Subcutaneous abdominal adipose tissue (tissue), 5 donors: ENCODE measurements at regions not wholly inside any gene's neighbourhood (a gene's known extent, or its start where the extent isn't known, plus 50 kb on each side); places are given as distances from the start of the nearest gene placed in this dataset.
"Not testable (repeated sequence)": the region's sequence is repeated elsewhere in the genome, so short reads cannot be mapped to it uniquely, and the experiment has no call there.

Source experiments
- H3K27ac ChIP-seq: one replicate; pipeline ENCODE4 v1.7.0; 2013; ENCODE audit warnings: low read depth, mild to moderate bottlenecking, inconsistent platforms, low read length, moderate library complexity
- H3K27me3 ChIP-seq, 5 donors: one replicate each; pipeline ENCODE4 v1.7.0; 2013; ENCODE audit warnings: low read length in 5 of 5, inconsistent platforms in 1 of 5; ENCODE audit not compliant: control insufficient read depth in 5 of 5, insufficient read depth in 4 of 5
- H3K36me3 ChIP-seq, 5 donors: one replicate each; pipeline ENCODE4 v1.7.0; 2013; ENCODE audit warnings: low read length in 5 of 5; ENCODE audit not compliant: control insufficient read depth in 5 of 5, insufficient read depth in 5 of 5
- H3K4me1 ChIP-seq, 5 donors: one replicate each; pipeline ENCODE4 v1.7.0; 2013; ENCODE audit warnings: low read length in 5 of 5, mild to moderate bottlenecking in 3 of 5, moderate library complexity in 1 of 5; ENCODE audit not compliant: control insufficient read depth in 5 of 5, insufficient read depth in 5 of 5
- H3K4me3 ChIP-seq, 5 donors: one replicate each; pipeline ENCODE4 v1.7.0; 2013; ENCODE audit warnings: low read length in 5 of 5, low read depth in 1 of 5
- H3K9ac ChIP-seq, 5 donors: one replicate each; pipeline ENCODE4 v1.7.0; 2013; ENCODE audit warnings: low read length in 5 of 5, mild to moderate bottlenecking in 4 of 5, moderate library complexity in 3 of 5
- H3K9me3 ChIP-seq, 5 donors: one replicate each; pipeline ENCODE4 v1.7.0; 2013; ENCODE audit warnings: low read length in 5 of 5; ENCODE audit not compliant: control insufficient read depth in 5 of 5
- donor health status: healthy.
- donor health status: healthy.
- donor health status: healthy.
- donor health status: healthy.
- donor health status: healthy.

DNA sequence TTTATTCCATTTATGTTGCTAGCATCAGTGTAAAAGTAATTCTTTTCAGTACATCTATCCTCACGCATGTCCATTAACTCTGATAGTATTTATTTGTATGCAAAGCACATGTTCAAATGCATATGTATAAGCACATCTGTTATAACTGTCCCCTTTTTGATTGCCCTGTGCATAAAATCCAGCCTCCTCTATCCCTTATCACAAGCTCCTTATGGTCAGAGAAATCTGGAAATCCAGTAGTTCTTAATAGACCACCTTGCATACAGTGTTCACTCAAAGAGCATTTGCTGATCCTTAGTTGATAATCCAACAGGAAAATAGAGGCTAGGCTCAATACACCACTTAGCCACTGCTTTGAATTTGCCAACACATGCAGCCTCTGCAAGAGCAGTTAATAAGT is 443.5 kb downstream of the AASDHPPT start:
- Histone ChIP-seq H3K4me3 (no peak overlapping the region), H3K4me1 (no peaks in the 10 kb centered on the region), H3K9ac (no peak overlapping the region), H3K27me3 (no peaks in the 10 kb centered on the region), H3K27ac (no peak overlapping the region), H3K36me3 (no peaks in the 10 kb centered on the region), H3K9me3 (peaks cover 0 to 6% (median 0%) of the 10 kb centered on the region in 5 donors)

DNA sequence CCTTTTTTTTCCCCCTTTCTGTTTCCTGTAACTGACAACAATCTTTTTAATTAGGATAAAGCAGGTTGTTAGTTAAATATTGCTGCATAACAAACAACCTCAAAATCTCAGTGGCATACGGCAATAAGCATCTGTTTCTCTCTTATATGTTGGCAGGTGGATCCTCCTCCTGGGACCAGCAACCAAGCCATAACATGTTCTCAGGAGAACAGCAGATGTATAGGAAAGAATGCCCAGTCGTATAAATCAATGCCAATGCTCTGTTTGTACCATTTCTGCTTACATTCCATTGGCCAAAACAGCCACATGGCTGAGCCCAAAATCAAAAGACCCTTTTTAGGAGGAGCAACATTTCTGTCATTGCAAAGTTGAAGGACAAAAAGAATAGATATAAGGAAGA is 445.7 kb downstream of the AASDHPPT start:
- Histone ChIP-seq H3K4me1 (no peaks in the 10 kb centered on the region), H3K36me3 (no peaks in the 10 kb centered on the region), H3K9me3 (peaks cover 0 to 2% (median 0%) of the 10 kb centered on the region in 5 donors), H3K27me3 (no peaks in the 10 kb centered on the region), H3K4me3 (no peak overlapping the region), H3K9ac (no peak overlapping the region), H3K27ac (no peak overlapping the region)

DNA sequence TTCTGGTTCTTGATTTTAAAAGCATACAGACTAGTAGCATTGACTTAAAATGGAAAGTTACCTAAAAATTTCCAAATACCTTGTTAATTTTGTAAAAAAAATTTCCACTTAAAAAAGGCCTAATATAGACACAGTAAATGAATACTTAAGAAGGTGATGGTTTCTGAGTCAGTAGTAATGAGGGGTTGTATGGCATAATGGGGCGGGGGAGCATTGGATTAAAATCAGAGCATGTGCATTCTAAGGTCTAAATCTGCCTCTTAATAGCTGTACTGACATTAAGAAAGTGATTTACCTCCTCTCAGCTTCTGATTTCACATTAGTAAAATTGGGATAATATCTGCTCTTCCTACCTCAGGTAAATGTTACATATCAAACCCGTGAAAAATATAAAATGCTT is 446.5 kb downstream of the AASDHPPT start:
- H3K4me3 ChIP-seq: no peak overlapping the region
- H3K4me1 ChIP-seq: no peaks in the 10 kb centered on the region
- no peaks in the 10 kb centered on the region for H3K36me3 ChIP-seq
- H3K27me3 ChIP-seq: no peaks in the 10 kb centered on the region
- no peak overlapping the region for H3K27ac ChIP-seq
- H3K9ac ChIP-seq: no peak overlapping the region
- peaks cover 0 to 8% (median 0%) of the 10 kb centered on the region in 5 donors for H3K9me3 ChIP-seq

DNA sequence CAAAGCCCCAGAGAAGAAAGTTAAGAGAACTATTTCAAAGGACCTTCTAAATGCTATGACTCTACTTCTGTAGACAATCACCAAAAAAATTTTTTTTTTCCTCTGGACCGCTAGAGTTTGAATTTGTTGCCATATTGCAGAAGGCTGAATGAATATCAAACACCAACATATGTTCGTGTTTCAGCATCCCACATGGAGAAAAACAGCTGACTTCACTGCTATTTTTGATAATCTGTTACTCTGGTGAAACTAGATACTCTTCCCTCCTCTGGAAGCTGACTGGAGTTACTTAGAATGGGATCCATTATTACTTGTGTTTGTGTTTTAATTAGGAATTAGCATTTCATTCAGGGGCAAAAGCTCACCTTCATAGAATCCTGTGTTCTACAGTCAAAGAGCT is 447.0 kb downstream of the AASDHPPT start:
- Histone ChIP-seq H3K9ac (no peak overlapping the region), H3K36me3 (no peaks in the 10 kb centered on the region), H3K27ac (no peak overlapping the region), H3K9me3 (peaks cover 0 to 8% (median 0%) of the 10 kb centered on the region in 5 donors), H3K4me3 (no peak overlapping the region), H3K27me3 (no peaks in the 10 kb centered on the region), H3K4me1 (no peaks in the 10 kb centered on the region)

DNA sequence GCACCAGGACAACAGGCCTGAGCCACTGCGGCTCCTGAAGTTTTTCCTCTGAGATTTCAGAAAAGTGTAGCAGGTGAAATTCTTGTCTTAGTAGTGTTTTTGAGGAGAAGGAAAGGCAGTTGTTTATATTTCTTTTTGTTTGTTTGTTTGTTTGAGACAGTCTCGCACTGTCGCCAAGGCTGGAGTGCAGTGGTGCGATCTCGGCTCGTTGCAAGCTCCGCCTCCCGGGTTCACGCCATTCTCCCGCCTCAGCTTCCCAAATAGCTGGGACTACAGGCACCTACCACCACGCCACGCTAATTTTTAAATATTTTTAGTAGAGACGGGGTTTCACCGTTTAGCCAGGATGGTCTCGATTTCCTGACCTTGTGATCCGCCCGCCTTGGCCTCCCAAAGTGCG is 454.2 kb downstream of the AASDHPPT start:
- not testable (repeated sequence) for H3K4me3 ChIP-seq, H3K9me3 ChIP-seq, H3K9ac ChIP-seq, H3K36me3 ChIP-seq, H3K4me1 ChIP-seq, H3K27ac ChIP-seq, H3K27me3 ChIP-seq

DNA sequence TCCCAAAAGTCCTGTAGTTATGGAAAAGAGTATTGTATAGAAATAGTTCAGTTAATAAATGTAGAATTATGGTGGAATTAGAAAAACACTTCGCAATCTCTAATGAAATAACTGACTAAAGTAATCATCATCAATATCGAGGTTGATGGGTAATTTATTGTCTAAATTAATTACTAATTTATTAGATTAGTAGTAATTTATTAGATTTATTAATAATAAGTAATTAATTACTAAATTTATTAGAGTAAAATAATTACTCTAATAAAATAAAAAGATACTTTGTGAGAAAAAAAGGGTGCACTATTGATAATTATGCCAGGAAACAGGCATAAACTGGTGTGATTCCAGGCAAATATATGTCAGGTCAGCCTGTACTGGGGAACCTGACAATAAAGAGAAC is 455.6 kb downstream of the AASDHPPT start:
- no peak overlapping the region for H3K9ac ChIP-seq
- no peak overlapping the region for H3K4me3 ChIP-seq
- no peak overlapping the region for H3K27ac ChIP-seq
- peaks cover 0 to 7% (median 0%) of the 10 kb centered on the region in 5 donors for H3K9me3 ChIP-seq
- H3K27me3 ChIP-seq: no peaks in the 10 kb centered on the region
- no peaks in the 10 kb centered on the region for H3K4me1 ChIP-seq
- H3K36me3 ChIP-seq: no peaks in the 10 kb centered on the region

DNA sequence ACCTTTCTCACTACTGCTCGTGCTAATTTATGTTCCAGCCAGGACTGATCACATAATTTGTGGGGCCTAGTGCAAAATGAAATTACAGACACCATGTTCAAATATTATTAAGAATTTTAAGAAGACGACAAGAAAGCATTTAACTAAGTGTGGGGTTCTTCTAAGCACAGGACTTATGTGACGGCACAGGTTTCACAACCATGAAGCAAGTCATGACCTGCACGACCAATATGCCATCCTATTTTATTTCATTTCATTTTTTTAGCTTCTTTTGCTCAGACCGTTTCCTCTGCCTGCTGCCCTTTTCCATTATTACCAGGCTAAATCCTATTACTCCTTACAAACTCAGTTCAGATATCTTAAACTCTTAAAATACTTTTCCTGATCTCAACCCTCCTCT is 462.5 kb downstream of the AASDHPPT start:
- Histone ChIP-seq H3K9me3 (peaks cover 0 to 2% (median 0%) of the 10 kb centered on the region in 5 donors), H3K36me3 (no peaks in the 10 kb centered on the region), H3K4me3 (no peak overlapping the region)

DNA sequence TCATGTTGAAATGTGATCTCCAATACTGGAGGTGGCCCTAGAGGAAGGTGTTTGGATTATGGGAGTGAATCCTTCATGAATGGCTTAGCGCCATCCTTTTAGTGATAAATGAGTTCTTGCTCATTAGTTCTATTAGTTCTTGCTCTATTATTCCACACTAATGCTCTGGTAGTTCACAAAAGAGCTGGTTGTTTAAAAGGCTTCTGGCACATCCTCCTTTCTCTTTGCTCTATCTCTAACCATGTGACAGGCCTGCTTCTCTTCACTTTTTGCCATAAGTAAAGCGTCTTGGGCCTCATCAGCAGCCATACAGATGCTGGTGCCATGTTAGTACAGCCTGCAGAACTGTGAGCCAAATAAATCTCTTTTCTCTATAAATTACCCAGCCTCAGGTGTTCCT is 469.9 kb downstream of the GUCY1A2 start:
- Histone ChIP-seq H3K36me3 (no peaks in the 10 kb centered on the region), H3K27ac (no peak overlapping the region), H3K27me3 (no peaks in the 10 kb centered on the region), H3K4me1 (no peaks in the 10 kb centered on the region), H3K9me3 (peaks cover 0 to 11% (median 5%) of the 10 kb centered on the region in 5 donors), H3K4me3 (no peak overlapping the region), H3K9ac (no peak overlapping the region)

More for the DNA sequence above, 462.5 kb downstream of the AASDHPPT start:
- Histone ChIP-seq H3K27ac (no peak overlapping the region), H3K4me1 (no peaks in the 10 kb centered on the region), H3K27me3 (no peaks in the 10 kb centered on the region), H3K9ac (no peak overlapping the region)

DNA sequence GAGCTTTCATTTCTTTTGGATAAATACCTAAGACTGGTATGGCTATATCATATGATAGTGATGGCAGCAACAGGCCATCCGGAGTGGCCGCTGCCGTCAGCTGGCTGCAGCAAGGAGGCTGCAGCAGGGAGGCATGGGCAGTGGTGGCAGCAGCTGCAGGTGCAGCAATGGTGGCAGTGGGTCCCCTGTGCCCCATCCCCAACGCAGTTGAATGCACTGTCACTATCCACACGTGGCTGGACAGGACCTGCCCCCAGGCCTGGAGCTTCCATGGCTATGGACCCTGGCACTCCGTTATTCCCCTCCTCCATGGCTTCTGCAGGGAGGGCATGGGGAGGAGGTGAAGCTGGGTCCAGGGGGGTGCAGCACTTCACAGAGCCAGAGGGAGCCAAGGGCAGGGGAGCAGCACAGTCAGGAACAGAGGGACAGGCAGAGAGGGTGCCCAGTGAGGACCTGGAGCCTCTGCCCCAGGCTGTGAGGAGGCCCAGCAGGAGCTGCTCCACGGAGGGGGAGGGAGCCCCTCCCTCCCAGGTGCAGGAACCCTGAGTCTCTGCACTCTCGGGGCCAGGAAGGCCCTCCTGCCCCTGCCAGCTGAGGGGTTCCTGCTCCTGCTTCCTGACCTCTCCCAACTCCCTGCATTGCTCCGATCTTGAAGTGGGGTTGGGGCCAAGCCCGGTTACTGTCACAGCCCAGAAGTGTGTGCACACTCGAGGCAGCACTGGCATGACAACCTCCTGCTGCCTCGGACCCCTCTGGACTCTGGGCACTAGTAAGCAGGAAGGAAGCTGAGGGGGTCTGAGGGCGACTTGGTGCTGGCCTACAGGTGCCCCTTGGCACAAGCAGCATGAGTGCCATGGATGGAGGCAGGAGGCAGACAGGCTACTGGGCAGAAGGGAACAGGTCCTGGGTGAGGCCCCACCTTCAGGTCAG is 466.3 kb downstream of the GUCY1A2 start:
- Histone ChIP-seq H3K9ac (no peak overlapping the region), H3K27me3 (no peaks in the 10 kb centered on the region), H3K36me3 (no peaks in the 10 kb centered on the region), H3K4me1 (no peaks in the 10 kb centered on the region), H3K27ac (no peak overlapping the region), H3K9me3 (peaks cover 0 to 16% (median 5%) of the 10 kb centered on the region in 5 donors), H3K4me3 (no peak overlapping the region)

DNA sequence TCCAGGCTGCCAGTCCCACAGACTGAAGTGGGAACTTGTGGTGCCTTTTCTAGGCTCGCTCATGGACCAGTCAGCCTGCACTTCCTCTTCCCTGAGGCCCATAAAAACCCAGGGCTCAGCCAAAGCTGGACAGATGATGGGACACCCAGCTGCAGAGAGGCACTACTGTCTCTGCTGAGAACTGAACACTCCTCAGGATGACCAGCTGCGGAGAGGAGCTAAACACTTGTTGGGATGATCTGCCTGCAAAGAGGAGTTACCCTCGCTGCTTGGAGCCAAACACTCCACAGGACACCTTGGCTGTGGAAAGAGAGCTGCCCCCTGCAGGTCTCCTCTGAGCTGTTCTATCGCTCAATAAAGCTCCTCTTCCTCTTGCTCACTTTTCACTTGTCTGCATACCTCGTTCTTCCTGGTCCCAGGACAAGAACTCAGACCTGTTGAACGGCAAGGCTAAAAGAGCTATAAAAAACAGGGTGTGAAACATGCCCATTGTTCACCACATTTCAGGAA is 465.5 kb downstream of the GUCY1A2 start:
- H3K9me3 ChIP-seq: peaks cover 0 to 16% (median 5%) of the 10 kb centered on the region in 5 donors
- H3K9ac ChIP-seq: no peak overlapping the region
- H3K4me1 ChIP-seq: no peaks in the 10 kb centered on the region
- no peaks in the 10 kb centered on the region for H3K36me3 ChIP-seq
- no peaks in the 10 kb centered on the region for H3K27me3 ChIP-seq
- no peak overlapping the region for H3K4me3 ChIP-seq
- H3K27ac ChIP-seq: no peak overlapping the region
